Bronchial epithelial cell (primary cell): ENCODE measurements at regions not wholly inside any gene's neighbourhood (a gene's known extent, or its start where the extent isn't known, plus 50 kb on each side); places are given as distances from the start of the nearest gene placed in this dataset.

Experiments used
- DNase-seq: peaks from one replicate; pipeline ENCODE4 v3.0.0-alpha.2; 2010; ENCODE audit warnings: low read depth
- FAIRE-seq: peaks from 2 replicates; lab custom pipeline; 2011; peaks lifted over from hg19 to GRCh38; lab: Jason Lieb, UNC
- H3K27me3 ChIP-seq: 2 replicates; pipeline ENCODE4 v1.5.1; 2011; ENCODE audit warnings: low read length; ENCODE audit not compliant: control insufficient read depth, insufficient read depth
- H3K36me3 ChIP-seq: 2 replicates; pipeline ENCODE4 v1.5.1; 2011; ENCODE audit warnings: low read length; ENCODE audit not compliant: control insufficient read depth, insufficient read depth
- H3K4me3 ChIP-seq: 2 replicates; pipeline ENCODE4 v1.5.1; 2011; ENCODE audit warnings: mild to moderate bottlenecking, low read depth, low read length, control low read depth
- CTCF ChIP-seq: IDR thresholded peaks from 2 replicates; pipeline ENCODE4 v1.5.1; 2011; ENCODE audit warnings: mild to moderate bottlenecking, moderate library complexity, low read length, control low read depth, inconsistent platforms; ENCODE audit not compliant: insufficient read depth, severe bottlenecking

DNA sequence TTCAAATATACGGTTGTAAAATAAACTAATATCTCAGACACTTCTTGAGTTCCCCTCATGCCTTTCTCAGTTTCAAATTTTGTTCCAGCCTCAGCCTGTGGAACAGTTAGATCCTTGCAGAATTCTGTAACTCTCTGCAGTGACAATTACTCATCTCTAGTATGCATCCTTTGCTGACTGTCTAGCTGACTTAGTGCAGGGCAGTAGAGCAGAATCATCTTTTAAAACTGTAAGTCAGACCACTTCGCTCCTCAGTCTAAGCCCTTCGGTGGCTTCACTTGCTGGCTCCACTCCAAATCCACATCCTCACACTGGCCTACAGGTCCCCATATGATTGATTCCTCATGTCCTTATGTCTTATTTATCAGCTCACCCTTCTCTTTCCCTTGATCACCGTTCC lies 164.1 kb upstream of the ZSWIM2 start:
- Histone ChIP-seq H3K4me3 (no peak overlapping the region), H3K27me3 (no peaks in the 10 kb centered on the region), H3K36me3 (no peaks in the 10 kb centered on the region)
- DNase-seq (no peak), FAIRE-seq (no peak)
- no peak for TF ChIP-seq CTCF

GRCh38 chr2:187011206-187011832 lies 162.3 kb upstream of the ZSWIM2 start:
- H3K4me3 ChIP-seq: no peak overlapping the region
- H3K27me3 ChIP-seq: no peaks in the 10 kb centered on the region
- FAIRE-seq (no peak), DNase-seq (peak; percentile 68)
- no peak for TF ChIP-seq CTCF
- H3K36me3 ChIP-seq: no peaks in the 10 kb centered on the region

GRCh38 chr2:187009483-187010239 lies 160.7 kb upstream of the ZSWIM2 start:
- no peaks in the 10 kb centered on the region for H3K36me3 ChIP-seq
- TF ChIP-seq CTCF: no peak
- H3K4me3 ChIP-seq: no peak overlapping the region
- peak; percentile 95 for DNase-seq
- no peak for FAIRE-seq
- no peaks in the 10 kb centered on the region for H3K27me3 ChIP-seq

DNA sequence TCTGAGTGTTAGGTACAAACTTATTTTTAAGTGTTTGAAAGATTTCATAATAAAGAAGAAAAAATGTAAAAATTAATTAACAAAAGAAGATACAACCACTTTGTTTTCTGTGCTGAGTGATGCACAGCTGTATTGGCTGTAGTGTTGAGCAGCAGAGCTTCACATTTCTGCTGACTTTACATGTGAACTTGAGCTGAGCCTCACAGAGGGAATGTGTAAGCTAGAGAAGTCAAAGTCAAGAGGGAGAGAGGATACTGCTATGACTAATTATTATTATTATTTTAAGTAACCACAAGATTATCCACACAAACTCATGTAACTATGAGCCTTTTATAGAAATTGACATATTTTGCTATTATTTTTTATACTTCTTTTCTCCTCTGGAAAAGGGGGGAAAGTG lies 159.1 kb upstream of the ZSWIM2 start:
- Histone ChIP-seq H3K36me3 (no peaks in the 10 kb centered on the region), H3K4me3 (no peak overlapping the region), H3K27me3 (no peaks in the 10 kb centered on the region)
- TF ChIP-seq CTCF: no peak
- peak; percentile 67 for DNase-seq
- FAIRE-seq: no peak

DNA sequence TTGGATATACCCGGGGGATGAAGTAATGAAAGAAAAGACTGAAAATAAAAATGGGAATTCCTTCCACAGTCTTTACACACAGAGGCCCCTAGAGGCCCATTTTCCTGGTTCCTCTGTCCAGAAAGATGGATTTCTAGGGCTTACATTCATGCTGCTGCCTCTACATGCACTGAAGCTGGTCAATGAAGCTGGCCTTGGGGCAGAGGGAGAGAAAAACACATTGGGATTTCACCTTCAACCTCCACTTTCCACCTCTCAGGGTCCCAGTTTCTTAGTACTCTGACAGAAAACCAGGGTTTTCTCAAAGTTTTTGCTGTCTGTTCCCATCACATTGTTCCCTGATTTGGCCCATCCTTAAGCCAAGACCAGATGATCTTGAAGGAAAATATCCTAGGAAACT lies 154.6 kb upstream of the ZSWIM2 start:
- no peak for FAIRE-seq
- Histone ChIP-seq H3K36me3 (no peaks in the 10 kb centered on the region), H3K4me3 (peak overlapping the region; percentile 4), H3K27me3 (no peaks in the 10 kb centered on the region)
- DNase-seq: no peak
- TF ChIP-seq CTCF: no peak
